A549 (cell line): ENCODE measurements at regions not wholly inside any gene's neighbourhood (a gene's known extent, or its start where the extent isn't known, plus 50 kb on each side); places are given as distances from the start of the nearest gene placed in this dataset.

ENCODE experiments used
- BHLHE40 ChIP-seq: IDR thresholded peaks from 2 replicates; pipeline ENCODE4 v1.6.1; 2012; ENCODE audit warnings: low read depth, low read length, inconsistent platforms
- CBX2 ChIP-seq: fragments of 200-600 bp; sonication (generic); IDR thresholded peaks from 2 replicates; pipeline ENCODE4 v1.6.1; 2016; ENCODE audit warnings: low read depth, mild to moderate bottlenecking, borderline replicate concordance
- CTCF ChIP-seq: fragments of >200 bp; sonication (Bioruptor Twin); formaldehyde crosslinking; IDR thresholded peaks from 3 replicates; pipeline ENCODE4 v1.5.1; 2016
- EP300 ChIP-seq, 2 experiments: fragments of >200 bp; sonication (Bioruptor Twin); formaldehyde crosslinking; IDR thresholded peaks; 2 replicates in 1 of 2; 3 replicates in 1 of 2; pipeline ENCODE4 v1.6.1; 2016 to 2017
- GATA3 ChIP-seq: IDR thresholded peaks from 2 replicates; pipeline ENCODE4 v1.6.1; 2012; ENCODE audit warnings: borderline replicate concordance
- JUNB ChIP-seq: fragments of >200 bp; sonication (Bioruptor Twin); formaldehyde crosslinking; IDR thresholded peaks from 2 replicates; pipeline ENCODE4 v1.6.1; 2016
- PBX3 ChIP-seq: IDR thresholded peaks from 2 replicates; pipeline ENCODE4 v1.6.1; 2012
- PHF8 ChIP-seq: fragments of 200-600 bp; sonication (generic); IDR thresholded peaks from 2 replicates; pipeline ENCODE4 v1.6.1; 2016; ENCODE audit warnings: low read depth, mild to moderate bottlenecking, antibody characterized with exemption, moderate library complexity, borderline replicate concordance
- RAD21 ChIP-seq, 2 experiments: fragments of >200 bp in 1 of 2; sonication (Bioruptor Twin) in 1 of 2; formaldehyde crosslinking in 1 of 2; IDR thresholded peaks in 1 of 2; conservative IDR thresholded peaks in 1 of 2; 2 replicates in 1 of 2; 3 replicates in 1 of 2; pipeline ENCODE4 v1.6.1; 2012 to 2018; ENCODE audit warnings: inconsistent platforms in 1 of 2
- REST ChIP-seq: fragments of 200-600 bp; sonication (generic); IDR thresholded peaks from 2 replicates; pipeline ENCODE4 v1.6.1; 2016; ENCODE audit warnings: antibody characterized with exemption, mild to moderate bottlenecking, moderate library complexity

GRCh38 chr10:128187788-128188185 is 61.6 kb upstream of the MKI67 start:
- no peak for TF ChIP-seq GATA3
- TF ChIP-seq EP300 (IDR thresholded peaks at IDR 0.05), result no peak
- TF ChIP-seq JUNB, result no peak
- TF ChIP-seq BHLHE40, result no peak
- no peak for TF ChIP-seq REST
- no peak for TF ChIP-seq CBX2
- TF ChIP-seq PHF8, result no peak
- TF ChIP-seq CTCF, result no peak
- TF ChIP-seq PBX3, result no peak
- TF ChIP-seq RAD21 (conservative IDR thresholded peaks at IDR 0.05 in 1 of 2, IDR thresholded peaks at IDR 0.05 in 1 of 2), result no peak
